HCT116 (cell line): ENCODE measurements at regions not wholly inside any gene's neighbourhood (a gene's known extent, or its start where the extent isn't known, plus 50 kb on each side); places are given as distances from the start of the nearest gene placed in this dataset.

Experiments used
- ATAC-seq: fragments of 200-7000 bp; cut with Tn5 transposase; 2 replicates; pipeline ENCODE4 v1.9.1; 2020; ENCODE audit warnings: mild to moderate bottlenecking, moderate library complexity
- BruUV-seq: library from RNA; stranded (reverse); fragments of 400-500 nt; replicated peaks from 2 replicates; lab custom pipeline; 2021; lab: Mats Ljungman, UMichigan
- CTCF ChIA-PET: fragments of 300-600 bp; sonication (Branson Sonifier 250); formaldehyde crosslinking; loops from one replicate; lab custom pipeline; 2021; ENCODE audit warnings: antibody characterized with exemption; lab: Charles Lee
- POLR2A ChIA-PET: fragments of 300-600, 350-600 bp; sonication (Branson Sonifier 250); formaldehyde crosslinking; loops from one replicate; lab custom pipeline; 2021; ENCODE audit warnings: antibody characterized with exemption; lab: Charles Lee
- RAD21 ChIA-PET, 2 experiments: fragments of 300-600 bp; sonication (Branson Sonifier 250); formaldehyde crosslinking; loops; one replicate each; lab custom pipeline; 2023; ENCODE audit warnings: low total read pairs in 2 of 2; ENCODE audit not compliant: uncharacterized antibody in 2 of 2, unreplicated experiment in 2 of 2, low non-redundant PET in 1 of 2; lab: Charles Lee
- DNase-seq: peaks from one replicate; pipeline ENCODE4 v3.0.0-alpha.2; 2010; ENCODE audit warnings: low read depth, low spot score
- H2AFZ ChIP-seq: fragments of 200-600 bp; shearing (Covaris generic), sonication (generic); 2 replicates; pipeline ENCODE4 v1.6.1; 2017; ENCODE audit warnings: low read depth, mixed run types, mixed read lengths, antibody characterized with exemption, low read length; ENCODE audit not compliant: poor library complexity, severe bottlenecking
- H3K27ac ChIP-seq: 2 replicates; pipeline ENCODE4 v1.5.1; 2012; ENCODE audit warnings: low read depth, low read length
- H3K27me3 ChIP-seq: fragments of 200-600 bp; sonication (generic); 2 replicates; pipeline ENCODE4 v1.6.1; 2016; ENCODE audit warnings: mixed run types, low read length, mixed read lengths; ENCODE audit not compliant: insufficient read depth
- H3K36me3 ChIP-seq, 2 experiments: fragments of 200-500 bp in 1 of 2; fragments of 200-600 bp in 1 of 2; sonication (Bioruptor generic) in 1 of 2; sonication (generic) in 1 of 2; 2 replicates each; pipeline versions ENCODE4 v1.5.1 to v1.6.1; 2014 to 2016; ENCODE audit warnings: low read length in 2 of 2, inconsistent platforms in 1 of 2, mixed read lengths in 1 of 2, mixed run types in 1 of 2; ENCODE audit not compliant: insufficient read depth in 2 of 2, control insufficient read depth in 1 of 2
- H3K4me1 ChIP-seq, 2 experiments: fragments of 200-600 bp in 1 of 2; sonication (generic) in 1 of 2; 2 replicates each; pipeline versions ENCODE4 v1.5.1 to v1.6.1; 2012 to 2017; ENCODE audit warnings: low read length in 2 of 2, inconsistent platforms in 1 of 2, mild to moderate bottlenecking in 1 of 2, mixed read lengths in 1 of 2, mixed run types in 1 of 2, moderate library complexity in 1 of 2; ENCODE audit not compliant: insufficient read depth in 2 of 2, control insufficient read depth in 1 of 2
- H3K4me2 ChIP-seq: fragments of 200-600 bp; sonication (generic); 2 replicates; pipeline ENCODE4 v1.6.1; 2017; ENCODE audit warnings: mixed run types, low read length, mixed read lengths
- H3K4me3 ChIP-seq, 2 experiments: fragments of 200-600 bp in 1 of 2; sonication (generic) in 1 of 2; replicated peaks in 1 of 2; 2 replicates each; pipeline ENCODE4 v1.5.1; 2011 to 2016; ENCODE audit warnings: low read length in 2 of 2, control low read depth in 1 of 2, low read depth in 1 of 2, mild to moderate bottlenecking in 1 of 2, mixed read lengths in 1 of 2, mixed run types in 1 of 2
- H3K79me2 ChIP-seq: fragments of 200-600 bp; sonication (generic); 2 replicates; pipeline ENCODE4 v1.6.1; 2017; ENCODE audit warnings: mild to moderate bottlenecking, mixed run types, low read length, moderate library complexity, mixed read lengths; ENCODE audit not compliant: insufficient read depth
- H3K9ac ChIP-seq: fragments of 200-600 bp; sonication (generic); 2 replicates; pipeline ENCODE4 v1.6.1; 2016; ENCODE audit warnings: low read length, mixed read lengths
- H3K9me2 ChIP-seq: fragments of 200-600 bp; sonication (generic), shearing (Covaris generic); 2 replicates; pipeline ENCODE4 v1.6.1; 2017; ENCODE audit warnings: mixed run types, mild to moderate bottlenecking, moderate library complexity; ENCODE audit not compliant: insufficient read depth
- H3K9me3 ChIP-seq, 2 experiments: fragments of 200-500 bp in 1 of 2; fragments of 200-600 bp in 1 of 2; sonication (Bioruptor generic) in 1 of 2; sonication (generic) in 1 of 2; 2 replicates each; pipeline ENCODE4 v1.6.1; 2014 to 2017; ENCODE audit warnings: low read length in 2 of 2, mixed read lengths in 2 of 2, inconsistent platforms in 1 of 2, low read depth in 1 of 2, mild to moderate bottlenecking in 1 of 2, mixed run types in 1 of 2, moderate library complexity in 1 of 2; ENCODE audit not compliant: control insufficient read depth in 1 of 2, insufficient read depth in 1 of 2
- H4K20me1 ChIP-seq: fragments of 200-600 bp; sonication (generic), shearing (Covaris generic); 2 replicates; pipeline ENCODE4 v1.6.1; 2017; ENCODE audit warnings: mixed run types, mild to moderate bottlenecking, moderate library complexity; ENCODE audit not compliant: insufficient read depth
- CBX3 ChIP-seq: IDR thresholded peaks from 2 replicates; pipeline ENCODE4 v1.6.1; 2012; ENCODE audit warnings: low read depth
- CEBPB ChIP-seq: IDR thresholded peaks from 2 replicates; pipeline ENCODE4 v1.6.1; 2012; ENCODE audit warnings: low read depth
- EGR1 ChIP-seq: IDR thresholded peaks from 2 replicates; pipeline ENCODE4 v1.6.1; 2012; ENCODE audit warnings: low read depth
- ELF1 ChIP-seq: IDR thresholded peaks from 2 replicates; pipeline ENCODE4 v1.6.1; 2012; ENCODE audit warnings: low read depth, borderline replicate concordance
- EZH2 ChIP-seq: fragments of 200-600 bp; sonication (generic); IDR thresholded peaks from 2 replicates; pipeline ENCODE4 v1.6.1; 2017; ENCODE audit warnings: antibody characterized with exemption, mixed run types
- FOSL1 ChIP-seq: IDR thresholded peaks from 2 replicates; pipeline ENCODE4 v1.6.1; 2012; ENCODE audit warnings: low read depth
- JUND ChIP-seq: IDR thresholded peaks from 2 replicates; pipeline ENCODE4 v1.6.1; 2012
- POLR2A ChIP-seq: IDR thresholded peaks from 2 replicates; pipeline ENCODE4 v1.7.0; 2011; ENCODE audit warnings: borderline replicate concordance; ENCODE audit not compliant: insufficient read depth, insufficient read length; ENCODE audit errors: extremely low read depth
- POLR2AphosphoS5 ChIP-seq: IDR thresholded peaks from 2 replicates; pipeline ENCODE4 v1.6.1; 2011; ENCODE audit warnings: mild to moderate bottlenecking, low read depth, low read length, moderate library complexity
- RAD21 ChIP-seq: IDR thresholded peaks from 2 replicates; pipeline ENCODE4 v1.6.1; 2012; ENCODE audit warnings: low read depth, mild to moderate bottlenecking
- SIN3A ChIP-seq: IDR thresholded peaks from 2 replicates; pipeline ENCODE4 v1.6.1; 2012; ENCODE audit warnings: low read depth
- SP1 ChIP-seq: IDR thresholded peaks from 2 replicates; pipeline ENCODE4 v1.6.1; 2012; ENCODE audit warnings: low read depth
- SRF ChIP-seq: IDR thresholded peaks from 2 replicates; pipeline ENCODE4 v1.6.1; 2012; ENCODE audit warnings: low read depth
- TCF7L2 ChIP-seq: IDR thresholded peaks from 2 replicates; pipeline ENCODE4 v1.7.0; 2011; ENCODE audit warnings: borderline replicate concordance, inconsistent platforms; ENCODE audit not compliant: insufficient read depth, insufficient read length; ENCODE audit errors: extremely low read depth
- YY1 ChIP-seq: IDR thresholded peaks from 2 replicates; pipeline ENCODE4 v1.6.1; 2011; ENCODE audit warnings: low read length, low read depth, moderate library complexity, mild to moderate bottlenecking; ENCODE audit not compliant: insufficient replicate concordance; ENCODE audit errors: extremely low read depth
- ZFX ChIP-seq: fragments of 450-650 bp; IDR thresholded peaks from 2 replicates; pipeline ENCODE4 v1.6.1; 2017
- ZNF274 ChIP-seq: fragments of 200-500 bp; sonication (Bioruptor generic); IDR thresholded peaks from 2 replicates; pipeline ENCODE4 v1.6.1; 2014; ENCODE audit warnings: mild to moderate bottlenecking, low read depth, low read length, inconsistent platforms
- intact Hi-C: fragments of 100-400 bp; cut with micrococcal nuclease; formaldehyde crosslinking; loops from 2 replicates; pipeline ENCODE4 v1.10.0; 2022
- TF ChIP-seq, protein P1 (sequence below): IDR thresholded peaks from 2 replicates; pipeline ENCODE4 v1.6.1; 2012
- TF ChIP-seq, protein P2 (sequence below): IDR thresholded peaks from 2 replicates; pipeline ENCODE4 v1.6.1; 2012; ENCODE audit warnings: low read depth
- TF ChIP-seq, protein P3 (sequence below), 3 experiments: fragments of 200-600 bp in 1 of 3; sonication (generic) in 1 of 3; IDR thresholded peaks in 2 of 3; conservative IDR thresholded peaks in 1 of 3; 2 replicates each; pipeline ENCODE4 v1.5.1; 2012 to 2017; ENCODE audit warnings: low read depth in 2 of 3, low read length in 2 of 3, antibody characterized with exemption in 1 of 3, borderline replicate concordance in 1 of 3, control low read depth in 1 of 3, mild to moderate bottlenecking in 1 of 3, mixed read lengths in 1 of 3, mixed run types in 1 of 3, moderate library complexity in 1 of 3; ENCODE audit not compliant: insufficient read depth in 1 of 3

DNA sequence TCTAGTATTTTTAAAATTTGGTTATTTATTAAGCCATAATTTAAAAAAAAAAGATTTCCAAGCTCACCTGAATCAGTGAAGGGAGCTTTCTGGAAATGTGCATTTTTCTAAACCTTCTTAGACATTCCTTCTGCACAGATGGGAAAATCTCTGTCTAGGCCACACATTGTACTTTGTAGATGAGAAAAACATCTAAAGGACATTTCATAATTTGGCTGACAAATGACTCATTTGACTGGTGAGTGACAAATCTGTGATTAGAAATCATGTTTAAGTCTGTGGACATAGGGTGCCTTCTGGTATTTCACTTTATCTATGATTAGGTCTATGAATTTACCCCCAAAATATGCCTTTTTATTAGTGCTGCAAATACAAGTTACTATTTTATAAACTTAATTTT, 1044.9 kb upstream of the FLRT2 start:
- no peaks in the 10 kb centered on the region for H3K9me2 ChIP-seq
- ChIA-PET CTCF (no interaction called here), RAD21 (no interaction called here), POLR2A (no interaction called here)
- intact Hi-C loops, result no loop called here
- peaks cover 6 to 30% of the 10 kb centered on the region in 2 experiments; a peak in 3 of 4 replicates for H3K9me3 ChIP-seq
- ATAC-seq, result no peak
- no peaks in the 10 kb centered on the region for H3K36me3 ChIP-seq
- H3K9ac ChIP-seq, result no peak overlapping the region
- no peaks in the 10 kb centered on the region for H3K27me3 ChIP-seq
- no peak for DNase-seq
- H3K27ac ChIP-seq, result no peak overlapping the region
- no peak overlapping the region for H3K4me2 ChIP-seq
- H4K20me1 ChIP-seq, result no peaks in the 10 kb centered on the region
- no peak overlapping the region for H3K4me3 ChIP-seq
- TF ChIP-seq ZNF274 (no peak), JUND (no peak), POLR2AphosphoS5 (no peak), CBX3 (no peak), RAD21 (no peak), POLR2A (no peak), EGR1 (no peak), ELF1 (no peak), SP1 (no peak), SRF (no peak), YY1 (no peak), ZFX (no peak), SIN3A (no peak), CEBPB (no peak), TCF7L2 (no peak), EZH2 (no peak), FOSL1 (no peak)
- TF ChIP-seq, protein P1, sequence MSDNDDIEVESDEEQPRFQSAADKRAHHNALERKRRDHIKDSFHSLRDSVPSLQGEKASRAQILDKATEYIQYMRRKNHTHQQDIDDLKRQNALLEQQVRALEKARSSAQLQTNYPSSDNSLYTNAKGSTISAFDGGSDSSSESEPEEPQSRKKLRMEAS, result no peak
- TF ChIP-seq, protein P2, sequence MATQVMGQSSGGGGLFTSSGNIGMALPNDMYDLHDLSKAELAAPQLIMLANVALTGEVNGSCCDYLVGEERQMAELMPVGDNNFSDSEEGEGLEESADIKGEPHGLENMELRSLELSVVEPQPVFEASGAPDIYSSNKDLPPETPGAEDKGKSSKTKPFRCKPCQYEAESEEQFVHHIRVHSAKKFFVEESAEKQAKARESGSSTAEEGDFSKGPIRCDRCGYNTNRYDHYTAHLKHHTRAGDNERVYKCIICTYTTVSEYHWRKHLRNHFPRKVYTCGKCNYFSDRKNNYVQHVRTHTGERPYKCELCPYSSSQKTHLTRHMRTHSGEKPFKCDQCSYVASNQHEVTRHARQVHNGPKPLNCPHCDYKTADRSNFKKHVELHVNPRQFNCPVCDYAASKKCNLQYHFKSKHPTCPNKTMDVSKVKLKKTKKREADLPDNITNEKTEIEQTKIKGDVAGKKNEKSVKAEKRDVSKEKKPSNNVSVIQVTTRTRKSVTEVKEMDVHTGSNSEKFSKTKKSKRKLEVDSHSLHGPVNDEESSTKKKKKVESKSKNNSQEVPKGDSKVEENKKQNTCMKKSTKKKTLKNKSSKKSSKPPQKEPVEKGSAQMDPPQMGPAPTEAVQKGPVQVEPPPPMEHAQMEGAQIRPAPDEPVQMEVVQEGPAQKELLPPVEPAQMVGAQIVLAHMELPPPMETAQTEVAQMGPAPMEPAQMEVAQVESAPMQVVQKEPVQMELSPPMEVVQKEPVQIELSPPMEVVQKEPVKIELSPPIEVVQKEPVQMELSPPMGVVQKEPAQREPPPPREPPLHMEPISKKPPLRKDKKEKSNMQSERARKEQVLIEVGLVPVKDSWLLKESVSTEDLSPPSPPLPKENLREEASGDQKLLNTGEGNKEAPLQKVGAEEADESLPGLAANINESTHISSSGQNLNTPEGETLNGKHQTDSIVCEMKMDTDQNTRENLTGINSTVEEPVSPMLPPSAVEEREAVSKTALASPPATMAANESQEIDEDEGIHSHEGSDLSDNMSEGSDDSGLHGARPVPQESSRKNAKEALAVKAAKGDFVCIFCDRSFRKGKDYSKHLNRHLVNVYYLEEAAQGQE, result no peak
- TF ChIP-seq, protein P3, sequence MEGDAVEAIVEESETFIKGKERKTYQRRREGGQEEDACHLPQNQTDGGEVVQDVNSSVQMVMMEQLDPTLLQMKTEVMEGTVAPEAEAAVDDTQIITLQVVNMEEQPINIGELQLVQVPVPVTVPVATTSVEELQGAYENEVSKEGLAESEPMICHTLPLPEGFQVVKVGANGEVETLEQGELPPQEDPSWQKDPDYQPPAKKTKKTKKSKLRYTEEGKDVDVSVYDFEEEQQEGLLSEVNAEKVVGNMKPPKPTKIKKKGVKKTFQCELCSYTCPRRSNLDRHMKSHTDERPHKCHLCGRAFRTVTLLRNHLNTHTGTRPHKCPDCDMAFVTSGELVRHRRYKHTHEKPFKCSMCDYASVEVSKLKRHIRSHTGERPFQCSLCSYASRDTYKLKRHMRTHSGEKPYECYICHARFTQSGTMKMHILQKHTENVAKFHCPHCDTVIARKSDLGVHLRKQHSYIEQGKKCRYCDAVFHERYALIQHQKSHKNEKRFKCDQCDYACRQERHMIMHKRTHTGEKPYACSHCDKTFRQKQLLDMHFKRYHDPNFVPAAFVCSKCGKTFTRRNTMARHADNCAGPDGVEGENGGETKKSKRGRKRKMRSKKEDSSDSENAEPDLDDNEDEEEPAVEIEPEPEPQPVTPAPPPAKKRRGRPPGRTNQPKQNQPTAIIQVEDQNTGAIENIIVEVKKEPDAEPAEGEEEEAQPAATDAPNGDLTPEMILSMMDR (IDR thresholded peaks at IDR 0.05 in 2 of 3, conservative IDR thresholded peaks at IDR 0.05 in 1 of 3; ENCODE audit: borderline replicate concordance in 1 of 3, insufficient read depth in 1 of 3, low read depth in 2 of 3, low read length in 2 of 3), result no peak
- no peaks in the 10 kb centered on the region for H3K79me2 ChIP-seq
- BruUV-seq, result no TSS peak
- H3K4me1 ChIP-seq, result no peaks in the 10 kb centered on the region
- no peak overlapping the region for H2AFZ ChIP-seq
